ENCODE measurements at regions not wholly inside any gene's neighbourhood (a gene's known extent, or its start where the extent isn't known, plus 50 kb on each side); places are given as distances from the start of the nearest gene placed in this dataset.
"Not testable (repeated sequence)": the region's sequence is repeated elsewhere in the genome, so short reads cannot be mapped to it uniquely, and the experiment has no call there.

GRCh38 chr10:81662837-81663236, 212.2 kb upstream of the NRG3 start:
- DNase-seq = no peak

GRCh38 chr10:81664800-81665199, 210.2 kb upstream of the NRG3 start:
- DNase-seq = not testable (repeated sequence)

- no peak for DNase-seq
These were observed 200.1 kb upstream of the NRG3 start for GRCh38 chr10:81674941-81675340.

GRCh38 chr10:81679291-81679690, 195.7 kb upstream of the NRG3 start:
- DNase-seq = no peak

GRCh38 chr10:81680359-81680758, 194.6 kb upstream of the NRG3 start:
- no peak for DNase-seq

GRCh38 chr10:81688459-81688858, 186.5 kb upstream of the NRG3 start:
- DNase-seq = no peak

- no peak for DNase-seq
These were observed 178.2 kb upstream of the NRG3 start for GRCh38 chr10:81696609-81697388.

- DNase-seq = no peak
These were observed 170.4 kb upstream of the NRG3 start for GRCh38 chr10:81704596-81704995.

- no peak for DNase-seq
These were observed 166.6 kb upstream of the NRG3 start for GRCh38 chr10:81708416-81708815.

- no peak for DNase-seq
These were observed 166.1 kb upstream of the NRG3 start for GRCh38 chr10:81708929-81709328.

GRCh38 chr10:81722399-81722798, 152.6 kb upstream of the NRG3 start:
- DNase-seq = no peak

GRCh38 chr10:81724431-81724830, 150.6 kb upstream of the NRG3 start:
- DNase-seq = no peak

- DNase-seq = no peak
These were observed 149.1 kb upstream of the NRG3 start for GRCh38 chr10:81725851-81726250.

GRCh38 chr10:81728692-81729091, 146.3 kb upstream of the NRG3 start:
- DNase-seq = no peak

GRCh38 chr10:81730891-81731290, 144.1 kb upstream of the NRG3 start:
- no peak for DNase-seq

GRCh38 chr10:81733542-81733941, 141.5 kb upstream of the NRG3 start:
- DNase-seq = no peak

- not testable (repeated sequence) for DNase-seq
These were observed 139.8 kb upstream of the NRG3 start for GRCh38 chr10:81735167-81735566.

- no peak for DNase-seq
These were observed 115.9 kb upstream of the NRG3 start for GRCh38 chr10:81759111-81759510.

GRCh38 chr10:81784111-81784597, 90.8 kb upstream of the NRG3 start:
- DNase-seq = no peak

GRCh38 chr10:81792729-81793128, 82.3 kb upstream of the NRG3 start:
- DNase-seq = no peak

- no peak for DNase-seq
These were observed 68.2 kb upstream of the NRG3 start for GRCh38 chr10:81806842-81807241.

- DNase-seq = no peak
These were observed 60.2 kb upstream of the NRG3 start for GRCh38 chr10:81814842-81815241.

GRCh38 chr10:81817596-81818170, 57.3 kb upstream of the NRG3 start:
- DNase-seq = no peak

GRCh38 chr10:81820418-81820817, 54.6 kb upstream of the NRG3 start:
- DNase-seq = no peak
